GM21423 (cell line): ENCODE measurements at regions not wholly inside any gene's neighbourhood (a gene's known extent, or its start where the extent isn't known, plus 50 kb on each side); places are given as distances from the start of the nearest gene placed in this dataset.
A peak's percentile ranks its signal among the peaks of the same experiment; 100 is the strongest.

ENCODE experiments used
- ATAC-seq: cut with Tn5 transposase; IDR thresholded peaks from one replicate; pipeline ENCODE4 v1.9.1; 2021; ENCODE audit warnings: mild to moderate bottlenecking, moderate library complexity; ENCODE audit not compliant: unreplicated experiment

DNA sequence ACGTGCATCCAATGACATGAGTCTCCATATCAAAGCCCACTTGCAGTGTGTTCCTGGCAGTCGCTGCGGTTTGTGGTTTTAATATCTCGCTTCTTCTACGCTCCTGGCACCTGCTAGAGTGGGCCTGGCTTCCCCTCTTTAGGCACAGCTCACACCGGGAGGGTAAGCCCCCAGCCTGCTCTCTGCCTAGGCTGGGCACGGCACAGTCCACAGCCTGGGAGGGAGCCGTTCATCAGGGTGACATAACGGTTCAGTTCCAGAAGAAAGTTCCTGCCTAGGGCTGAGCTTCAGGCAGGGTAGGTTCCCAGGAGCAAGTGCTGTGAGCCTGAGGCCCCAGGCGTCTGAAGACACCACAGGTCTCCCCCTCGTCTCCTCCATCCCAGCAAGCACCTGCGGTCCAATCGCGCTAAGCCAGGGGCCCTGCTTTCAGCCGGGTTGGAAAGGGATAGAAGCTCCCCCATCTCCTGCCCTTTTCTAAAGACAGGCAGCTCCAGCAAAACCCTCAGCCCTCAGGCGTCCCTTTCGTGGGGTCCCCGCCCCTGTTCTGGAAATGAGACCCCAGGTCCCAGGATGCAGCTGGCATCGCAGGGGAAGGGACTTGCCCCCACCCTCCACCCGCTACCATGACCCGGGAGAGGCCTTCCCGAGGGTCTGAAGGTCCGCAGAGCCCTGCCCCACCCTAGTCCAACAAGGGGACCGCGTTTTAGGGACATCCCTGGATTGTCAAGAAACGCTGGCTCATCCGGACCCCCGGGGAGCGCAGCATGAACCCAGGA lies 121.6 kb upstream of the ZNF507 start:
- ATAC-seq, result no peak

DNA sequence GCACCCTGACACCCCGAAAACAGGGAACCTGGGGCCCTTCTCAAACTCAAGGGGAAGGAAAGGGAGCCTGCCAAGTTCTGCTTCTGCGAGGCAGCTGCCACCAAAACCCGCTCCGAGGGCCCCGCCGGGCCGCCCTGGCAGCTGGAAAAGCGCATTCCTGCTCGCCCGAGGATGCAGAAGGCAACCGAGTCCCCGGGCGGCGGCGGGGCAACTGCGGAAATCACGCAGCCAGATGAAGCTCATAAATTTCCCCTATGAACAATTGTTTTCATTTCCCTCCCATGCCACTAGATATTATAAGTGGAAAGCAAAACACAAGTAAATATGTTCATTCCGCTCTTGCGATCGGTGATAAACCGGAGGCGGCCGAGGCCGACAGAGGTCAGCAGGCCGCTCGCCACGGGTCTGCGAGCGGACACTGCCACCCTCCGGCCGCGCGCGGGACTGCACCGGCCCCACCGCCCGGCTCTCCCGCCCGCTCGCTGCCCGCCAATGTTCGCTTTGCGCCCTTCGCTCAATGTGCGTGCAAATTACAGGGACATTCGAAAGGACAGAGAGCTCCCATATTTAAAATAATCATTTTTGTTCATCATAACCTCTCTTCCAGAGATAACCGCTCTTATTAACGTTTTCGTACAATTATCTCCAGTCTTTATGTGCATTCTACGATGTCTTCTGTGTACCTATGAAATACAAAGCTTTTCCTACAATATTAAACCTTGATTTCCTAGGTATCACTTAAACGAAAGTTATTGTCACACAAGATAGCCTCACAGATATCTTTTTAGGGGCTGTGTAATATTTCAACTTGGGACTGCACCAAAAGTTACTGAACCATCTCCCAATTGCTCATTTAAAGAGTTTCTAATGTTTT lies 120.8 kb upstream of the ZNF507 start:
- no peak for ATAC-seq

DNA sequence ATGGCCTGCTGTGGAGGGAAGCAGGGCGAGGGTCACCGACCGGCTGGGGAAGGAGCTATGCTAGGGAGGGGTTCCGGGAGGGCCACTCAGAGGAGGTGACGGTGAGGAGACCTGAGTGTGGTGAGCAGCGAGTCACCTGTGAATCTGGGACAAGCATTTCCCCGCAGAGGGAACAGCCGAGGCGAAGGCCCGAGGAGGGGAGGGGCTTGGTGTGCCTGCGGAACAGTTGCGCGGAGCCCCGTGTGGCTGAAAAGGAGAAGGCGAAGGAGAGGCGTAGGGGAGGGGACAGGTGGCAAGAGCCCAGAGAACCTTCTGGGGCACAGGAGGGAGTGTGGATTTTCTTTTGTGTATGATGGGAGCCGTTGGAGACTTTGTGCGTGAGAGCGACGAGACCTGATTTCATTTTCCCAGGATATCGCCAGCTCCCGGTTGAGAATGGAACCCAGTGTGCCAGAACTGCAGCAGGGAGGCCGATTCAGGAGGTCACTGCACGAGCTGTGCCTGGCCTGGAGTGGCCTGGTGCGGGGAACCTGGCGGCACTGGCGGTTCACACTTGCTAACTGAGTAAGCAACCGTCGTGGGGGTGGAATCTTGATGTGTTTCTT lies 117.7 kb upstream of the ZNF507 start:
- ATAC-seq, result no peak

GRCh38 chr19:32230441-32230840 lies 115.0 kb upstream of the ZNF507 start:
- ATAC-seq, result no peak

DNA sequence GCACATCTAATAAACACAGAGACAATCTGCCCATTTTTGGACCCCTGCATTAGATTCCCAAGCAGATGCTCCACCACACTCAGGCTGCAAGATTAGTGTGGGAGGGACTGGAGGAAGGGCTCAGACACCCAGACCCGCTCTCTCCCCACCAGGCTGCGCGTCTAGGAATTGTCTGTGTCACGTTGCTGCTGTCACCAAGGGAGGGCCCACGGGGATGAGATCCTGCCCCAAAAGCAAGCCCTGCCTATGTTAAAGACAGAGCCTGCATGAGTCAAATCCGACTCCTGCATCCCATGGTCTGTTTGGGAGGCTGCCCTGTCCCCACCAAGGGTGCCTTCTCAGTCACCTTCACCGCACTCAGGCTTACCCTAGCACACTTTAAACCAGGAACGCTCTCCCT lies 114.4 kb upstream of the ZNF507 start:
- no peak for ATAC-seq

DNA sequence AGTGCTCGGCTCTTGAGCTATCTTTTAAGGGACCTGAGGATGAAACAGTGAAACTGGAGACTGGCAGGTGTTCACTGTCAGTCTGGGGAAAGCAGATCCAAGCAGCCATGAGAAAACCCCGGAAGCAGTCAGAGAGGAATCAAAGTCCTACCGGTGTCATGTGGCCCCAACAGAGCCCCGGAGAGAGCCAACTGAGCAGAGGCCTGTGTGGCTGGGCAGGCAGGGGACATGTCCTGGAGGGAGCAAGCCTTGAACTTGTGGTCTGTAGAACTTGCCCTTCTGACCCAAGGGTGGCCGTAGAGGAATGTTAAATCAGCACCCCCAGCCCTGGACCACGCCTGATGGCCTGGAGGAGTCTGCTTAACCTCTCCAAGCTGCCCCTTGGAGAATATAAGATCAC lies 113.7 kb upstream of the ZNF507 start:
- no peak for ATAC-seq

DNA sequence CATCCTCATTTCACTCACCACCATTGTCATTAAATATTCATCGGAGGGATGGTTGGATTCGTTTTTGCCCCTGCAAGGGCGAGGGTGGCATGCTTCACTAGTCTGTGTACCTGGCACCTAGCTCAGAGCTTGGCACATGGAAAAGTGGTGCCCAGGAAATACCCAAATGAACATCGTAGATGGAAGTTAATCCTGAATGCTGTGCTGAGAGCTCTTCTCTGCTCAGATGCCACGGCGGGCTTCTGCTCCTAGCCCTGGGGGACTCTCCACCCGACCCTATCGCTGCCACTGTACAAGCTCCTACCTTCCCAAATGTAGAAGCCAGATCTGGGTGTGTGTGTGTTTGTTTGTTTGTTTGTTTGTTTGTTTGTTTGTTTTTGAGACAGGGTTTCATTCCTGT lies 113.0 kb upstream of the ZNF507 start:
- no peak for ATAC-seq

GRCh38 chr19:32233091-32233490 lies 112.3 kb upstream of the ZNF507 start:
- no peak for ATAC-seq

DNA sequence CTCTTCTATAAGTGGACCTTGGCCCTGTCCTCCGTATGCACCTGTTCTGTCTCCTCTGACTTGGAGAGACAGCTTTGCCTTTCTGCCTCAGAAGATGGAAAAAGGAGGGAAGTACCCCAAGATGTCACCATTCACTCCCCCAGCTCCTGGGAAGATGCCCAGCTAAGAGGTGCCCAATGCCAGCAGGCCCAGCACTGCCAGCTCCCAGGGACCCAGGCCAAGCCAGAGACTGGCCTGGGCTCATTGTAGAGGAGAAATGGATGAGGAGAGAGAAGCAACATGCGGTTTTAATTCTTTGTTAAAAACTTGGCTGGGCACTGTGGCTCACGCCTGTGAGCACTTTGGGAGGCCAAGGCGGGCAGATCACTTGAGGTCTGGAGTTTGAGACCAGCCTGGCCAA lies 111.5 kb upstream of the ZNF507 start:
- ATAC-seq, result no peak

DNA sequence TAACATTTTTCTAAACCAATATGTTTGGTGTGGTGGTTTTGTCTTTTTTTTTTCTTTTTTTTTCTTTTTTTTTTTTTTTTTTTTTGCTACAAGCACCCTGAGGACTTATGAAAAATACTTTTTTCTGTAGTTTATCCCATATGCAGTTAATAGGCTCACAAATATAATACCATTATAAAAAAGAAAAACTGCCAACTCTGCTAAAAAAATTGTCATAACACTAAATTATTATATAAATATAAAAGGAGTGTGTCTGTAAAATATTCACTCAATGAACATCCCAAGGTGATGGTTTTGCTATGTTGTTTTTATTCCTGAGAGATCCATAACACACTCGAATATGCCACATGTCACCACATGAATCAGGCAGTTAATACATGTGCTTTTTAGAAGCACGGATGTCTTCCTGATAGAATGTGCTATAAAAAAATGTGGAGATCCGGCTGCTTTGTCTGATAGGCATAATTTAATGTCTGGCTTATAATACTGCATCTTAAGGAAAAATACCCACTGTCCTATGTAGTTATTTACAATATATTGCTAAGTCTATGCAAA lies 110.7 kb upstream of the ZNF507 start:
- ATAC-seq, result no peak

GRCh38 chr19:32238076-32238475 lies 107.3 kb upstream of the ZNF507 start:
- ATAC-seq, result peak; percentile 80

GRCh38 chr19:32240316-32240715 lies 105.1 kb upstream of the ZNF507 start:
- ATAC-seq, result no peak

DNA sequence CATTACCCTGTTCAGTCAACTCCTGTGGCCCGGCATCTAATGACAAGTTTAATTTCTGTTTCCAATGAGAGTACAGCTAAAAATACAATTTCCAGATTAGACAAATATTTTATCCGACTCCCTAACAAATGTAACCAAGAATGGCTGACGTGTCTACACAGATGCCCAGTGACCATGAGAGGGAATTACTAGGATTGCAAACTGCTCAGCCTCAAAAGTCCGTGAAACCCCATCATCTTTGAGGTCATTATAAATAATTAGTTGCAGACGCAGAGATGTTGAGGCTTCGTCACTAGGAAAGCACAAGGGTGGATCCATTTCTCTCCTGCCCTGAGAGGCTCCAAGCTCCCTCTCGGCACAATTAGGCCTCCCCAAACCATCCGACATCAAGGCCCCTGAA lies 104.1 kb upstream of the ZNF507 start:
- no peak for ATAC-seq

DNA sequence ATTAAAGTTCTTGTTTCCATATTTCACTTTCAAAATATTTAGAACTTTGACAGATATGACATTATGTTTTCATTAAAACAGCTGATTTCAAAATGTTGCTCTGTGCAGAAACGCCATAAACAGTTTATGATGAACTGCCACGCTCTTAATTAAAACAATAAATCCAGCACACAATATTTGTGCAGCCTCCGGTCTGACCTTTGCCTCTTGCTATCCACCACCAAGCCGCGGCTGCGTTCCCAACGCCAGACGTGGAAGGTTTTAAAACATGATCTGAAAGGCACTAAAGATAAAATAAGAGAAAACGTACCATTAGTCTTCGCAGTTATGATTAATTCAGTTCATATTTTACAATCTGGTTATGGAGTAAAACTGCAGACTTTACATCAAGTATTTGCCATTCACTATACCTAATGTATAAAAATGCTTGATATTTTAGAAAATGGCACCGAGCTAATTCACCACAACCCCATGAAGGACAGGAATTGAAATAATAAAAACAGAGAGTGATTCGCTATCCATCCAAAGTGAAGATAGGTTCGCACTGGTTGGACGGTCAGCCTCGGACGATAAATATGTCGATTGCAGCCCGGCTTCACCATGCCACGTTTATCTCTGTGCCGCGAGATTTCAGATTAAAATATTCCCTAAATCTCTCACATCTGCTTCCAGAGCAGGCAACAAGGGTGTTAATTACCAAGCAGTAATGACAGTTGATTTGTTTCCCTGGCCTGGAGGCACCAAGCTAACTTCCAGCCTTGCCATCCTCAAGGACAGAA lies 103.3 kb upstream of the ZNF507 start:
- no peak for ATAC-seq

- no peak for ATAC-seq
These were observed 99.4 kb upstream of the ZNF507 start for GRCh38 chr19:32246006-32246405.

GRCh38 chr19:32251634-32252332 lies 93.6 kb upstream of the ZNF507 start:
- no peak for ATAC-seq

DNA sequence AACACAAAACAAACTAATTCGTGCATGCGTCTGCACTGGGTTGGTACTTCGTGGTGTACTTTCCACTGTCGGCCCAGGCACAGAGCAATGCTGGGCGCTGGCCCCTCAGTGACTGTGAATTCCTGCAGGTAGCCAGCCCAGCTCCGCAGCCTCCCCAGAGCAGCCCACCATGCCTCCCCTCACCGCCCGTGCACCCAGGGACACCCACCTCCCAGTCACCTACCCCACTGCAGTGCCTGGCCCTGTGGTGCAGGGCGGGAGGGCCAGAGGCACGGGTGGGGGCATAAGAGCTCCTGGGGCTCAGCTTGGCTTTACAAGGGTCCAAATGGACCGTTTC lies 93.1 kb upstream of the ZNF507 start:
- no peak for ATAC-seq

GRCh38 chr19:32253683-32254508 lies 91.5 kb upstream of the ZNF507 start:
- ATAC-seq, result no peak

GRCh38 chr19:32254509-32254890 lies 90.9 kb upstream of the ZNF507 start:
- no peak for ATAC-seq
